H1 (cell line): ENCODE measurements at regions not wholly inside any gene's neighbourhood (a gene's known extent, or its start where the extent isn't known, plus 50 kb on each side); places are given as distances from the start of the nearest gene placed in this dataset.

Experiments used
- CHD1 ChIP-seq: IDR thresholded peaks from 2 replicates; pipeline ENCODE4 v1.6.1; 2012; ENCODE audit warnings: low read depth, low read length, improper control_type of control experiment
- CTCF ChIP-seq, 3 experiments: IDR thresholded peaks; 1 replicate in 2 of 3; 2 replicates in 1 of 3; pipeline versions ENCODE4 v1.5.1 to v1.6.1; 2011; ENCODE audit warnings: low read length in 3 of 3, mild to moderate bottlenecking in 3 of 3, inconsistent platforms in 2 of 3, low read depth in 1 of 3, moderate library complexity in 1 of 3; ENCODE audit not compliant: insufficient read depth in 1 of 3; ENCODE audit errors: control extremely low read depth in 1 of 3
- EZH2 ChIP-seq: fragments of 200-600 bp; sonication (generic); IDR thresholded peaks from 2 replicates; pipeline ENCODE4 v1.7.1; 2012; ENCODE audit warnings: low read depth, mild to moderate bottlenecking, moderate library complexity, low read length, inconsistent platforms; ENCODE audit not compliant: severe bottlenecking
- MAX ChIP-seq: IDR thresholded peaks from 2 replicates; pipeline ENCODE4 v1.6.1; 2012; ENCODE audit warnings: inconsistent platforms
- NRF1 ChIP-seq: IDR thresholded peaks from 2 replicates; pipeline ENCODE4 v1.6.1; 2011; ENCODE audit warnings: mild to moderate bottlenecking, low read depth, low read length, improper control_type of control experiment
- POLR2A ChIP-seq, 2 experiments: IDR thresholded peaks; 1 replicate in 1 of 2; 2 replicates in 1 of 2; pipeline ENCODE4 v1.6.1; 2011; ENCODE audit warnings: low read depth in 2 of 2, low read length in 2 of 2, mild to moderate bottlenecking in 2 of 2; ENCODE audit errors: control extremely low read depth in 1 of 2
- RFX5 ChIP-seq: IDR thresholded peaks from 2 replicates; pipeline ENCODE4 v1.6.1; 2011; ENCODE audit warnings: low read depth, low read length, improper control_type of control experiment, borderline replicate concordance
- SIN3A ChIP-seq, 2 experiments: IDR thresholded peaks in 1 of 2; conservative IDR thresholded peaks in 1 of 2; 2 replicates each; pipeline ENCODE4 v1.6.1; 2011 to 2012; ENCODE audit warnings: low read length in 2 of 2, improper control_type of control experiment in 1 of 2, low read depth in 1 of 2, mild to moderate bottlenecking in 1 of 2
- TCF12 ChIP-seq: IDR thresholded peaks from 2 replicates; pipeline ENCODE4 v1.6.1; 2011; ENCODE audit warnings: low read depth, mild to moderate bottlenecking, low read length
- YY1 ChIP-seq: IDR thresholded peaks from 2 replicates; pipeline ENCODE4 v1.6.1; 2011; ENCODE audit warnings: low read depth, mild to moderate bottlenecking, low read length

GRCh38 chr13:52944697-52945096 lies 83.9 kb upstream of the OLFM4 start:
- TF ChIP-seq SIN3A (conservative IDR thresholded peaks at IDR 0.05 in 1 of 2, IDR thresholded peaks at IDR 0.05 in 1 of 2; ENCODE audit: low read depth in 1 of 2, low read length in 2 of 2) (no peak), CTCF (IDR thresholded peaks at IDR 0.05; ENCODE audit: control extremely low read depth in 1 of 3, insufficient read depth in 1 of 3, low read depth in 1 of 3, low read length in 3 of 3) (no peak), POLR2A (IDR thresholded peaks at IDR 0.05; ENCODE audit: control extremely low read depth in 1 of 2, low read depth in 2 of 2, low read length in 2 of 2) (no peak), RFX5 (no peak), EZH2 (no peak), CHD1 (no peak), YY1 (no peak), TCF12 (no peak), MAX (no peak), NRF1 (no peak)
